Erythroblast (primary cell): ENCODE measurements at regions not wholly inside any gene's neighbourhood (a gene's known extent, or its start where the extent isn't known, plus 50 kb on each side); places are given as distances from the start of the nearest gene placed in this dataset.
"Not testable (repeated sequence)": the region's sequence is repeated elsewhere in the genome, so short reads cannot be mapped to it uniquely, and the experiment has no call there.

Source experiments
- DNase-seq, 2 experiments: peaks; one replicate each; lab custom pipeline; 2025; lab: John Stamatoyannopoulos, UW
- GATA1 ChIP-seq: IDR thresholded peaks from 2 replicates; pipeline ENCODE4 v1.6.1; 2011; ENCODE audit warnings: low read depth, mild to moderate bottlenecking, control low read depth, low read length, moderate library complexity
- POLR2A ChIP-seq: IDR thresholded peaks from 2 replicates; pipeline ENCODE4 v1.6.1; 2011; ENCODE audit warnings: mild to moderate bottlenecking, low read length

GRCh38 chrX:104513162-104513561, 52.8 kb upstream of the IL1RAPL2 start:
- TF ChIP-seq GATA1 (no peak), POLR2A (no peak)
- no peak for DNase-seq

- DNase-seq = no peak
- TF ChIP-seq GATA1 = no peak
- no peak for TF ChIP-seq POLR2A
Measured at GRCh38 chrX:104510801-104511200, 55.2 kb upstream of the IL1RAPL2 start.

- TF ChIP-seq POLR2A (no peak), GATA1 (no peak)
- no peak for DNase-seq
Measured at GRCh38 chrX:104502460-104502859, 63.5 kb upstream of the IL1RAPL2 start.

- no peak for DNase-seq
- no peak for TF ChIP-seq GATA1
Measured at GRCh38 chrX:104488811-104489210, 77.2 kb upstream of the IL1RAPL2 start.

GRCh38 chrX:104486691-104487090, 79.3 kb upstream of the IL1RAPL2 start:
- no peak for TF ChIP-seq GATA1
- no peak for TF ChIP-seq POLR2A
- no peak for DNase-seq

GRCh38 chrX:104482757-104483156, 83.2 kb upstream of the IL1RAPL2 start:
- TF ChIP-seq GATA1 (no peak), POLR2A (no peak)
- no peak for DNase-seq

GRCh38 chrX:104469771-104470170, 96.2 kb upstream of the IL1RAPL2 start:
- TF ChIP-seq POLR2A = no peak
- TF ChIP-seq GATA1 = no peak
- no peak for DNase-seq

GRCh38 chrX:104459796-104460195, 106.2 kb upstream of the IL1RAPL2 start:
- no peak for TF ChIP-seq POLR2A
- DNase-seq = no peak

- not testable (repeated sequence) for DNase-seq
Measured at GRCh38 chrX:104457130-104457529, 108.9 kb upstream of the IL1RAPL2 start.

- no peak for DNase-seq
- TF ChIP-seq GATA1 (no peak), POLR2A (no peak)
Measured at GRCh38 chrX:104450316-104450715, 115.7 kb upstream of the IL1RAPL2 start.

GRCh38 chrX:104445591-104445990, 120.4 kb upstream of the IL1RAPL2 start:
- TF ChIP-seq GATA1 (no peak), POLR2A (no peak)
- DNase-seq = no peak

- TF ChIP-seq POLR2A (no peak), GATA1 (no peak)
- DNase-seq = no peak
Measured at GRCh38 chrX:104435249-104435648, 130.8 kb upstream of the IL1RAPL2 start.

- DNase-seq = no peak
- TF ChIP-seq GATA1 (no peak), POLR2A (no peak)
Measured at GRCh38 chrX:104432321-104432720, 133.7 kb upstream of the IL1RAPL2 start.

GRCh38 chrX:104430742-104431119, 135.3 kb upstream of the IL1RAPL2 start:
- no peak for DNase-seq
- TF ChIP-seq POLR2A (no peak), GATA1 (no peak)

GRCh38 chrX:104430072-104430741, 135.8 kb upstream of the IL1RAPL2 start:
- DNase-seq = no peak
- TF ChIP-seq GATA1 = no peak
- no peak for TF ChIP-seq POLR2A

- TF ChIP-seq GATA1 = no peak
- TF ChIP-seq POLR2A = no peak
- no peak for DNase-seq
Measured at GRCh38 chrX:104428231-104428630, 137.8 kb upstream of the IL1RAPL2 start.
